ENCODE measurements at regions not wholly inside any gene's neighbourhood (a gene's known extent, or its start where the extent isn't known, plus 50 kb on each side); places are given as distances from the start of the nearest gene placed in this dataset.

GRCh38 chr4:84413976-84414375 is 85.1 kb downstream of the NKX6-1 start:
- Histone ChIP-seq H3K27ac (ENCODE audit: low read depth in 1 of 2, low read length in 2 of 2) (no peak overlapping the region), H3K9me3 (ENCODE audit: control insufficient read depth, low read length) (no peaks in the 10 kb centered on the region), H3K36me3 (ENCODE audit: control insufficient read depth in 1 of 2, insufficient read depth in 2 of 2, low read length in 1 of 2) (no peaks in the 10 kb centered on the region), H3K4me1 (ENCODE audit: control insufficient read depth in 1 of 2, insufficient read depth in 2 of 2, low read length in 2 of 2) (peaks cover 0 to 4% of the 10 kb centered on the region in 2 donors), H3K27me3 (ENCODE audit: control insufficient read depth in 1 of 2, insufficient read depth in 2 of 2, low read length in 1 of 2) (no peaks in the 10 kb centered on the region), H3K4me3 (ENCODE audit: low read length in 2 of 2) (no peak overlapping the region)
- WGBS, 2 donors: 85 to 87% methylated on average over 1 of the region's 1 CpG
- no peak for DNase-seq
- intact Hi-C loops (cut with DNase I): no loop called here
- ATAC-seq (ENCODE audit: low FRiP score): no peak

GRCh38 chr4:84413480-84413879 is 85.6 kb downstream of the NKX6-1 start:
- intact Hi-C loops (cut with DNase I): no loop called here
- Histone ChIP-seq H3K27ac (ENCODE audit: low read depth in 1 of 2, low read length in 2 of 2) (no peak overlapping the region), H3K27me3 (ENCODE audit: control insufficient read depth in 1 of 2, insufficient read depth in 2 of 2, low read length in 1 of 2) (no peaks in the 10 kb centered on the region), H3K9me3 (ENCODE audit: control insufficient read depth, low read length) (no peaks in the 10 kb centered on the region), H3K4me3 (ENCODE audit: low read length in 2 of 2) (no peak overlapping the region), H3K4me1 (ENCODE audit: control insufficient read depth in 1 of 2, insufficient read depth in 2 of 2, low read length in 2 of 2) (peaks cover 0 to 4% of the 10 kb centered on the region in 2 donors), H3K36me3 (ENCODE audit: control insufficient read depth in 1 of 2, insufficient read depth in 2 of 2, low read length in 1 of 2) (no peaks in the 10 kb centered on the region)
- no peak for DNase-seq
- ATAC-seq (ENCODE audit: low FRiP score): no peak

- peaks cover 0 to 4% of the 10 kb centered on the region in 2 donors for H3K4me1 ChIP-seq (ENCODE audit: control insufficient read depth in 1 of 2, insufficient read depth in 2 of 2, low read length in 2 of 2)
- intact Hi-C loops (cut with DNase I): no loop called here
- no peak overlapping the region for H3K27ac ChIP-seq (ENCODE audit: low read depth in 1 of 2, low read length in 2 of 2)
- no peak for ATAC-seq (ENCODE audit: low FRiP score)
- H3K27me3 ChIP-seq (ENCODE audit: control insufficient read depth in 1 of 2, insufficient read depth in 2 of 2, low read length in 1 of 2): no peaks in the 10 kb centered on the region
- H3K4me3 ChIP-seq (ENCODE audit: low read length in 2 of 2): no peak overlapping the region
- no peak for DNase-seq
- H3K9me3 ChIP-seq (ENCODE audit: control insufficient read depth, low read length): no peaks in the 10 kb centered on the region
- 90 to 92% methylated on average over 1 of the region's 1 CpG for WGBS, 2 donors
- no peaks in the 10 kb centered on the region for H3K36me3 ChIP-seq (ENCODE audit: control insufficient read depth in 1 of 2, insufficient read depth in 2 of 2, low read length in 1 of 2)
Observed at GRCh38 chr4:84412062-84412461, 87.0 kb downstream of the NKX6-1 start.

- H3K36me3 ChIP-seq (ENCODE audit: control insufficient read depth in 1 of 2, insufficient read depth in 2 of 2, low read length in 1 of 2): no peaks in the 10 kb centered on the region
- ATAC-seq (ENCODE audit: low FRiP score) (no peak), DNase-seq (no peak)
- H3K27me3 ChIP-seq (ENCODE audit: control insufficient read depth in 1 of 2, insufficient read depth in 2 of 2, low read length in 1 of 2): no peaks in the 10 kb centered on the region
- H3K27ac ChIP-seq (ENCODE audit: low read depth in 1 of 2, low read length in 2 of 2): no peak overlapping the region
- no peak overlapping the region for H3K4me3 ChIP-seq (ENCODE audit: low read length in 2 of 2)
- intact Hi-C loops (cut with DNase I): no loop called here
- no peaks in the 10 kb centered on the region for H3K9me3 ChIP-seq (ENCODE audit: control insufficient read depth, low read length)
- WGBS, 2 donors: 88 to 93% methylated on average over 6 of the region's 6 CpGs
- peaks cover 0 to 4% of the 10 kb centered on the region in 2 donors for H3K4me1 ChIP-seq (ENCODE audit: control insufficient read depth in 1 of 2, insufficient read depth in 2 of 2, low read length in 2 of 2)
Observed at GRCh38 chr4:84407554-84408407, 91.3 kb downstream of the NKX6-1 start.

- 92 to 93% methylated on average over 4 of the region's 4 CpGs for WGBS, 2 donors
- no peak overlapping the region for H3K4me3 ChIP-seq (ENCODE audit: low read length in 2 of 2)
- DNase-seq (no peak), ATAC-seq (ENCODE audit: low FRiP score) (no peak)
- H3K27me3 ChIP-seq (ENCODE audit: control insufficient read depth in 1 of 2, insufficient read depth in 2 of 2, low read length in 1 of 2): no peaks in the 10 kb centered on the region
- intact Hi-C loops (cut with DNase I): no loop called here
- H3K4me1 ChIP-seq (ENCODE audit: control insufficient read depth in 1 of 2, insufficient read depth in 2 of 2, low read length in 2 of 2): no peaks in the 10 kb centered on the region
- H3K9me3 ChIP-seq (ENCODE audit: control insufficient read depth, low read length): no peaks in the 10 kb centered on the region
- no peak overlapping the region for H3K27ac ChIP-seq (ENCODE audit: low read depth in 1 of 2, low read length in 2 of 2)
- no peaks in the 10 kb centered on the region for H3K36me3 ChIP-seq (ENCODE audit: control insufficient read depth in 1 of 2, insufficient read depth in 2 of 2, low read length in 1 of 2)
Observed at GRCh38 chr4:84403656-84404055, 95.4 kb downstream of the NKX6-1 start.

- Histone ChIP-seq H3K9me3 (ENCODE audit: control insufficient read depth, low read length) (no peaks in the 10 kb centered on the region), H3K4me1 (ENCODE audit: control insufficient read depth in 1 of 2, insufficient read depth in 2 of 2, low read length in 2 of 2) (no peaks in the 10 kb centered on the region), H3K27me3 (ENCODE audit: control insufficient read depth in 1 of 2, insufficient read depth in 2 of 2, low read length in 1 of 2) (no peaks in the 10 kb centered on the region), H3K4me3 (ENCODE audit: low read length in 2 of 2) (no peak overlapping the region), H3K27ac (ENCODE audit: low read depth in 1 of 2, low read length in 2 of 2) (no peak overlapping the region), H3K36me3 (ENCODE audit: control insufficient read depth in 1 of 2, insufficient read depth in 2 of 2, low read length in 1 of 2) (no peaks in the 10 kb centered on the region)
- DNase-seq (no peak), ATAC-seq (ENCODE audit: low FRiP score) (no peak)
- WGBS, 2 donors: 17 to 30% methylated on average over 3 of the region's 3 CpGs
- intact Hi-C loops (cut with DNase I): no loop called here
Observed at GRCh38 chr4:84401701-84402306, 97.3 kb downstream of the NKX6-1 start.

- no peak for DNase-seq
- Histone ChIP-seq H3K4me3 (ENCODE audit: low read length in 2 of 2) (no peak overlapping the region), H3K9me3 (ENCODE audit: control insufficient read depth, low read length) (no peaks in the 10 kb centered on the region), H3K36me3 (ENCODE audit: control insufficient read depth in 1 of 2, insufficient read depth in 2 of 2, low read length in 1 of 2) (no peaks in the 10 kb centered on the region), H3K27ac (ENCODE audit: low read depth in 1 of 2, low read length in 2 of 2) (no peak overlapping the region), H3K27me3 (ENCODE audit: control insufficient read depth in 1 of 2, insufficient read depth in 2 of 2, low read length in 1 of 2) (no peaks in the 10 kb centered on the region), H3K4me1 (ENCODE audit: control insufficient read depth in 1 of 2, insufficient read depth in 2 of 2, low read length in 2 of 2) (no peaks in the 10 kb centered on the region)
- intact Hi-C loops (cut with DNase I): no loop called here
- 70 to 77% methylated on average over 3 of the region's 3 CpGs for WGBS, 2 donors
- no peak for ATAC-seq (ENCODE audit: low FRiP score)
Observed at GRCh38 chr4:84394386-84394785, 104.7 kb downstream of the NKX6-1 start.

- no peaks in the 10 kb centered on the region for H3K9me3 ChIP-seq (ENCODE audit: control insufficient read depth, low read length)
- WGBS, 2 donors: 63 to 65% methylated on average over 3 of the region's 3 CpGs
Observed at GRCh38 chr4:84392951-84393590, 106.0 kb downstream of the NKX6-1 start.

GRCh38 chr4:84389406-84389805 is 109.7 kb downstream of the NKX6-1 start:
- Histone ChIP-seq H3K4me1 (ENCODE audit: control insufficient read depth in 1 of 2, insufficient read depth in 2 of 2, low read length in 2 of 2) (no peaks in the 10 kb centered on the region), H3K27ac (ENCODE audit: low read depth in 1 of 2, low read length in 2 of 2) (no peak overlapping the region), H3K27me3 (ENCODE audit: control insufficient read depth in 1 of 2, insufficient read depth in 2 of 2, low read length in 1 of 2) (no peaks in the 10 kb centered on the region), H3K36me3 (ENCODE audit: control insufficient read depth in 1 of 2, insufficient read depth in 2 of 2, low read length in 1 of 2) (no peaks in the 10 kb centered on the region), H3K4me3 (ENCODE audit: low read length in 2 of 2) (no peak overlapping the region), H3K9me3 (ENCODE audit: control insufficient read depth, low read length) (no peaks in the 10 kb centered on the region)
- ATAC-seq (ENCODE audit: low FRiP score) (no peak), DNase-seq (no peak)
- intact Hi-C loops (cut with DNase I): no loop called here
- WGBS, 2 donors: 74 to 84% methylated on average over 2 of the region's 2 CpGs

More at GRCh38 chr4:84392951-84393590, 106.0 kb downstream of the NKX6-1 start:
- no peak for DNase-seq
- intact Hi-C loops (cut with DNase I): no loop called here
- Histone ChIP-seq H3K4me3 (ENCODE audit: low read length in 2 of 2) (no peak overlapping the region), H3K27ac (ENCODE audit: low read depth in 1 of 2, low read length in 2 of 2) (no peak overlapping the region), H3K36me3 (ENCODE audit: control insufficient read depth in 1 of 2, insufficient read depth in 2 of 2, low read length in 1 of 2) (no peaks in the 10 kb centered on the region), H3K4me1 (ENCODE audit: control insufficient read depth in 1 of 2, insufficient read depth in 2 of 2, low read length in 2 of 2) (no peaks in the 10 kb centered on the region), H3K27me3 (ENCODE audit: control insufficient read depth in 1 of 2, insufficient read depth in 2 of 2, low read length in 1 of 2) (no peaks in the 10 kb centered on the region)
- ATAC-seq (ENCODE audit: low FRiP score): no peak

Data from aorta (tissue), 5 donors.